ENCODE measurements at regions not wholly inside any gene's neighbourhood (a gene's known extent, or its start where the extent isn't known, plus 50 kb on each side); places are given as distances from the start of the nearest gene placed in this dataset.

GRCh38 chr12:63008372-63008771, 73.4 kb upstream of the PPM1H start:
- CTCF ChIA-PET, result no interaction called here

More at GRCh38 chr12:63008372-63008771, 73.4 kb upstream of the PPM1H start:
- no peak overlapping the region for H3K27ac ChIP-seq (ENCODE audit: extremely low read depth, low read depth, low read length)
- TF ChIP-seq ZSCAN4 (tag by site-specific recombination; IDR thresholded peaks at IDR 0.05) (no peak), ZNF184 (tag by site-specific recombination; IDR thresholded peaks at IDR 0.05) (no peak), REST (tag by site-specific recombination; IDR thresholded peaks at IDR 0.05) (no peak), RBAK (tag by site-specific recombination; IDR thresholded peaks at IDR 0.05) (no peak), OVOL3 (tag by site-specific recombination; IDR thresholded peaks at IDR 0.05) (no peak), ZNF280C (tag by site-specific recombination; IDR thresholded peaks at IDR 0.05) (no peak), ZNF626 (tag by site-specific recombination; IDR thresholded peaks at IDR 0.05) (no peak), GLI2 (tag by site-specific recombination; IDR thresholded peaks at IDR 0.05; ENCODE audit: borderline replicate concordance, low read depth) (no peak), ZSCAN23 (tag by site-specific recombination; IDR thresholded peaks at IDR 0.05) (no peak), ZFP37 (tag by site-specific recombination; IDR thresholded peaks at IDR 0.05) (no peak), ZNF514 (tag by site-specific recombination; IDR thresholded peaks at IDR 0.05) (no peak), KLF1 (tag by site-specific recombination; IDR thresholded peaks at IDR 0.05) (no peak), ZNF585B (tag by site-specific recombination; IDR thresholded peaks at IDR 0.05) (no peak), ZNF610 (tag by site-specific recombination; IDR thresholded peaks at IDR 0.05; ENCODE audit: borderline replicate concordance) (no peak), ZNF148 (tag by site-specific recombination; IDR thresholded peaks at IDR 0.05; ENCODE audit: borderline replicate concordance) (no peak), TSHZ1 (tag by site-specific recombination; IDR thresholded peaks at IDR 0.05; ENCODE audit: borderline replicate concordance) (no peak), ELK4 (IDR thresholded peaks at IDR 0.05; ENCODE audit: borderline replicate concordance, low read depth, low read length) (no peak)
- H3K9me3 ChIP-seq (ENCODE audit: control insufficient read depth, insufficient read depth, low read depth, low read length), result no peaks in the 10 kb centered on the region
- POLR2A ChIA-PET, result no interaction called here
- no peak overlapping the region for H3K4me3 ChIP-seq (ENCODE audit: low read depth, low read length)
- no peaks in the 10 kb centered on the region for H3K36me3 ChIP-seq (ENCODE audit: control insufficient read depth in 2 of 2, insufficient read depth in 1 of 2, low read length in 2 of 2)
- H3K4me1 ChIP-seq (ENCODE audit: control insufficient read depth, insufficient read depth, low read length), result no peaks in the 10 kb centered on the region
